NCI-H1048 (cell line): ENCODE measurements at regions not wholly inside any gene's neighbourhood (a gene's known extent, or its start where the extent isn't known, plus 50 kb on each side); places are given as distances from the start of the nearest gene placed in this dataset.
"Not testable (repeated sequence)": the region's sequence is repeated elsewhere in the genome, so short reads cannot be mapped to it uniquely, and the experiment has no call there.

Experiments
- DNase-seq: peaks from one replicate; lab custom pipeline; 2025; lab: John Stamatoyannopoulos, UW

- DNase-seq = no peak
These were observed 242.9 kb upstream of the ZFP64 start for GRCh38 chr20:52434453-52434852.

- DNase-seq = no peak
These were observed 242.5 kb upstream of the ZFP64 start for GRCh38 chr20:52434041-52434425.

DNA sequence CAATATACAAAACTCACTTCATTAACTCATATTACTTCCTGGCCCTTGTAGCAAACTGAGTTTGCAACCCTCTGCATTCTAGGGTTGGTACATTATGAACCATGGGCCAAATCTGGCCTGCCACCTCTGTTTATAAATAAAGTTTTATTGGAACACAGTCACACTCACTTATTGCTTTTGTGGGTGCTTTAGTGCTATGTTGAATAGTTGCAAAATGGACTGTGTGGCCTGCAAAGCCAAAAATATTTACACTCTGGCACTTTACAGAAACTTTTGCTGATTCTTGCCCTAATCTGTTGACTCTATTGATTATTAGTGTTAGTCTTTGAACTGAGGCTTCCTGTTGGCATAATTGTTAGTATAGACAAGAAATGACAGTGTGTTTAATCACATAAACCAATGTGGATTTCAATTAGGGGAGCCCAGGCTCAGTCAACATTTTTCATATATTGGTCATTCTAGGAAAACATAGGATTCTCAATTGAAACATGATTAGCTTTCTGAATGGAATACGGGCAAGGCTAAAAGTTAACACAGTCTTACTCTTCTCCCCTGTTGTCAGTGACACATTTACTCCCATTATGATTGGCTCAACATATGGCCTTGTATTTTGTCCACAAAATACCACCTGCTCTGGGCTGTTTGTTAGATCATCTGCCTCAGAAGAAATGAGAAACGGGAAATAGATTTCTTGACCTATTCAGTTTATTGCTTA lies 241.9 kb upstream of the ZFP64 start:
- DNase-seq = no peak

- no peak for DNase-seq
These were observed 241.2 kb upstream of the ZFP64 start for GRCh38 chr20:52432740-52433139.

DNA sequence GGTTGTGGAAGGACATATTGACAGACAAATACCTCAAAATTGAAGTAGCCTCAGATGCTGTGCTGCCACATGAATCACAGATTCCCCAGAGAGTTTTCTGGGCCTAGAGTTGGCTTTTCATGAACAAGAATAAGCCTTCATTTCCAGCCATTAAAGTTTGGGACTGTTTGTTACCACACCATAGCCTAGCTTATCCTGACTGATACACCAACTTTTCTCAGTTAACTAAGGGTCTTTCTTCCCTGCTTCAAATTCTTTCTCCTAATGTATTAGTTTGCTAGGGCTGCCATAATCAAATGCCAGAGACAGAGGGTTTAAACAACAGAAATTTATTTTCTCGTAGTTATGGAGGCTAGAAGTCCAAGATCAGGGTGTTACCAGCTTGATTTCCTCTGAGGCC lies 237.4 kb upstream of the ZFP64 start:
- no peak for DNase-seq

GRCh38 chr20:52427960-52428359 lies 236.4 kb upstream of the ZFP64 start:
- DNase-seq = no peak

GRCh38 chr20:52426856-52427255 lies 235.3 kb upstream of the ZFP64 start:
- no peak for DNase-seq

DNA sequence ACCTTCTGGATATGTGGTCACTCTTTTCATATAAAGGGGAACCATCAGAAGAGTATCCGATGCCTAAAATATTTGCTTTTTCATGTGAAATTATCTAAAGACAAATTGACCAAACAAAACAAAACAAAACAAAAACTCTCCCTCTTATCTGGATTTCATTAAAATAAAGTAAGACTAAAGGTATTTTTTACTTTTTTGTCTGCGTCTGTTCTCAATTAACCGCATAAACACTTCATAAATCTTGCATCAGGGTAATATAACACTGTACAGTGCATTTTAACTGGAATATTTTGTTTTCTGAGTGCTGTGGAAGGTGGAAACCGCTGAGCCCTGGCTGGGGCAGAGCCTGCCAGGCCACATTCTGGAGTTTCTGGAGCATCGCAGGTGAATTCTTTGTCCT lies 234.1 kb upstream of the ZFP64 start:
- no peak for DNase-seq

GRCh38 chr20:52425253-52425652 lies 233.7 kb upstream of the ZFP64 start:
- no peak for DNase-seq

GRCh38 chr20:52424357-52424942 lies 232.9 kb upstream of the ZFP64 start:
- not testable (repeated sequence) for DNase-seq

DNA sequence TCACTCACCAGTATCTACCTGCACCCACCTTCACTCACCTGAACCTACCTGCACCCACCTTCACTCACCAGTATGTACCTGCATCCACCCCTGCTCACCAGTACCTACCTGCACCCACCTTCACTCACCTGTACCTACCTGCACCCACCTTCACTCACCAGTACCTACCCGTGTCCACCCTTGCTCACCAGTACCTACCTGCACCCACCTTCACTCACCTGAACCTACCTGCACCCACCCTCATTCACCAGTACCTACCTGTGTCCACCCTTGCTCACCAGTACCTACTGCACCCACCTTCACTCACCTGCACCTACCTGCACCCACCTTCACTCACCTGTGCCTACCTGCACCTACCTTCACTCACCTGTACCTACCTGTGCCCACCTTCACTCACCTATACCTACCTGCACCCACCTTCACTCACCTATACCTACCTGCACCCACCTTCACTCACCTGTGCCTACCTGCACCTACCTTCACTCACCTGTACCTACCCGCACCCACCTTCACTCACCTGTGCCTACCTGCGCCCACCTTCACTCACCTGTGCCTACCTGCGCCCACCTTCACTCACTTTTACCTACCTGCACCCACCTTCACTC lies 232.1 kb upstream of the ZFP64 start:
- DNase-seq = not testable (repeated sequence)

DNA sequence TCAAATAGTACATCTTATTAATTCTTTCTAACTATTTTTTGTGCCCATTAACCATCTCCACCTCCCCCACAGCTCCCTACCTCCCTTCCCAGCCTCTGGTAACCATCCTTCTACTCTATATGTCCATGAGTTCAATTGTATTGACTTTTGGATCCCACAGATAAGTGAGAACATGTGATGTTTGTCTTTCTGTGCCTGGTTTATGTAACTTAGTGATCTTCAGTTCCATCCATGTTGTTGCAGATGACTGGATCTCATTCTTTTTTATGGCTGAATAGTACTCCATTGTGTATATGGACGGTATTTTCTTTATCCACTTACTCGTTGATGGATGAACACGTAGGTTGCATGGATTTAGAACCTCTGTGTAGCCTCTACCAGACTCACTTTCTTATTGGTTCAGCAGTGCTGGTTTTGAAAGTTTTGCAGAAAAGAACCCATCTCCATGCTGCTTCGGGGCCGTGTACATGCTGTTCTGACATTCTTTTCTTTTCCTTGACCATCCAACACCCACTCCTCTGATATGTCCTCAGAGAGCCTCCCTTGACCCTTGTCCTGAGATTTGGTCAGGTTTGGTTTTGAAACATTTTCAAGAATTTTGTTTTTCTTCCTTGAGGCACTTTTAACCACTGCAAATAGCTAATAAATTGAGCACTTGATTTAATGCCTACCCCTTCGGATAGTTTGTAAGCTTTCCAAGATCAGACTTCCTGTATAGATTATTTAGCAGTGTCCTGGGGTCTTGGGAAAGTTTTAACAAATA lies 231.2 kb upstream of the ZFP64 start:
- no peak for DNase-seq

DNA sequence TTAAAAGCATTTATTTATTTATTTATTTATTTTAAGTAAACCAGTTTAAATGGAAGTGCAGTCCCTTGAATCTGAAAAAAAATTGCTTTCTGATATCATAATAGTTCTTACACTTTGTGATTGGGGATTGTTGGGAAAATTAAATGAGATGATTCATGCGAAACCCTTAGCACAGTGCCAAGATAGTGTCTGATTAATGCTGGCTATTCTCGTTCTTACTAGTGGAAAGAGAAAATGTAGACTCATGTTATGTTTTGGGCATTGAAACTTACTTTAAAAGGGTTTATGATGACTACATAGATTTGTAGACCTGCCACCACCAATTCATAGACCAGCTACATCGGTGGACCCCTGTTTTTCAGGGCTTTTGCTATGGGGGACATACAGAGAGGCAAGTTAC lies 229.2 kb upstream of the ZFP64 start:
- DNase-seq = no peak

GRCh38 chr20:52419205-52419604 lies 227.6 kb upstream of the ZFP64 start:
- DNase-seq = no peak

DNA sequence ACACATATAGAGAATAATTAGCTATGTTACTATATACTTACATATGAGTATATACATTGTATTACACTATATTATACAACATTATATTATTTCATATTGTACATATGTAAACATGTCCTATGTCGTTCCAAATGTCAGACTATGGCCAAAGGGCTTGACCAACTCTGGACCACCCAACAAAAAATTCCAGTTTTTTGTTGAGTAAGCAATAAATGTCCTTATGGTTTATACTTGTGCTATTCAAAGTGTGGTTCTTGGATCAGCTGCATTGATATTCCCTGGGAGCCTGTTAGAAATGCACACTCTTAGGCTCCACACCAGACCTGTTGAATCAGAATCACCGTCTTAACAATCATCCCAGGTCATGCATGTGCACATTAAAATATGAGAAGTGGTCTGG lies 225.4 kb upstream of the ZFP64 start:
- DNase-seq = no peak

DNA sequence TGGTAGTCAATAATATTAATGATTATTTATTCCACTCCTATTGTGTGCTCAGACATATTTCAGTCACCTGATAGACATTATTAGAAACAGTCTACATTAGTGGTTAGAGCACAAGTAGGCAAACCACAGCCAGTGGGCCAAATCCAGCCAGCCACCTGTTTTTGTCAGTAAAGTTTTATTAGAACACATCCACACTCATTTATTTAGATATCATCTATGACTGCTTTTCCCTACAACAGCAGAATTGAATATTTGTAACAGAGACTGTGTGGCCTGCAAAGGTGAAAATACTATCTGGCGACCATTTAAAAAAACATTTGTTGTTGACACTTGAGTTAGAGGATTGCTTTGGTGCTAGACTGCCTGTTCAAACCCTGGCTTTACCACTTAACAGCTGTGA lies 220.0 kb upstream of the ZFP64 start:
- DNase-seq = no peak

- DNase-seq = no peak
These were observed 219.2 kb upstream of the ZFP64 start for GRCh38 chr20:52410731-52411234.

DNA sequence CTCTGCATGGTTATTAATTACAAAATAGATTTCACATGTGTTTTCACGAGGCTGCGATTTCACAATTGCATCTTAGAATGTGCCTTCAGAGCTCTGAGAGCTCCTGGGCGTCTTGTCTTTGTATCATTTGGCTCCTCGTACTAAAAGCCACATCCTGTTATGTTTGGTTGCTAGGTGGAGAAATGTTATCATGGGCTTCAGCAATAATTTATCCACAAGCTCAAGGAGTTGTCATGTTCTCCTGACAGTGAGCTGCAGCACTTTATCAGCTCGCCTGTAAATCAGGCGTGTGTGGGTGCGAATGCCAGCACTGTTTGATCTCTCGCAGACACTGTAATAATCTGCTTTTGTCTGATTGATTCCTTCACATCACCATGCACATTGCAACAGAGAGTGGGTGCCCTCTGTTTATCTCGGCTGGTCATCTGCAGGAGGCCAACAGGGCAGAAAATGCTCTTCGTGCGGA lies 218.6 kb upstream of the ZFP64 start:
- DNase-seq = no peak

GRCh38 chr20:52405986-52406385 lies 214.4 kb upstream of the ZFP64 start:
- no peak for DNase-seq

- no peak for DNase-seq
These were observed 213.8 kb upstream of the ZFP64 start for GRCh38 chr20:52405417-52405816.

DNA sequence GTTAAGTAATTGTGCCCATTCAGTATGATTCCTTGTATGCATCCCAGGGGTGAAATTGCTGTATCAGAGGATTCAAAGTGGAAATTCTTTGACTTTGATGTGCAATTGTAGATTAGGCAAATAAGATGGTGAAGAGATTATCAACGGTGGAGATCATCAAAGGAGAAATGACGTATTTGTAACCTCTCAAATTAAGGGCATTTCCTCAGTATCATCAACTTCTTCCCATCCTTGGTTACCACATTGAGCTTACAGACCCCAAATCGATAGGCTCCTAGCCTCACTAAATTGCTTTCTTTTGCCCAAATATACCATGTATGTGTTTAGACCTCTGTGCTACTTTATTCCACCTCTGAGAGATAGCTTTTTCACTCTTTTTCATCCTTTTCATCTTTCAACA lies 213.1 kb upstream of the ZFP64 start:
- DNase-seq = no peak

DNA sequence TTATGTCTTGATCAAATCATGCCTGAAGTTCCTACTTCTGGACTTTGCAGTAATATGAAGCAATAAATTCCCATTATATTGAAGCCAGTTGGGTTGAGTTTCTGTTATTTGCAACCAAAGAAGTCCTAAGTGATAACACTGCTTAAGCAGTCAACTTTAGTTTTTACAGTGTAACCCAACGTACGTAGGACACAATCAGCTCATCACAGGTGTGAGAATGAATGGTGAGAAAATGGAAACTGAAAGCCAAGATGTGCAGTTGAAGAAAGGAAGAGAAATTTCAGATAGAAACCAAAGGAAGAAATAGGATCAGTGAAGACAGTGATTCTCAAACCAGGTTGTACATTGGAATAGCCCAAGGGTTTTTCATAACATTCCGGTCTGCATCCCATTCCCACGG lies 211.4 kb upstream of the ZFP64 start:
- DNase-seq = no peak

DNA sequence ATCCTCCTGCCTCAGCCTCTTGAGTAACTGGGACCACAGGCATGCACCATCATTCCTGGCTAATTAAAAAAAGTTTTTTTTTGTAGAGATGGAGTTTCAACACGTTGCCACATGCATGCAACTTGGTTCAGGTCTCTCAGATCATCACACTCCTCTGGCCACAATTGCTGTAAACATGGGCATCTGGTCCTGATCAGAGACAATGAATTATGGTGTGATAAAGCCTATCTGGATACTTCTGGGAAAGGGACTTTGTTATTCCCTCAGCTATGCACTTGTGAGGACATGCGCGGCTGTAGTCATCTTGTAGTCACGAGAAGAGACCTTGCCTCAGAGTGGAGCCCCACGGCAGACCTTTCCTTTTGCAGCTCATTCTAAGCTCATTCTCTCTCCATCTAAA lies 210.9 kb upstream of the ZFP64 start:
- DNase-seq = no peak
